HG02798 (cell line): ENCODE measurements at regions not wholly inside any gene's neighbourhood (a gene's known extent, or its start where the extent isn't known, plus 50 kb on each side); places are given as distances from the start of the nearest gene placed in this dataset.
"Not testable (repeated sequence)": the region's sequence is repeated elsewhere in the genome, so short reads cannot be mapped to it uniquely, and the experiment has no call there.

Experiments
- ATAC-seq: cut with Tn5 transposase; IDR thresholded peaks from one replicate; pipeline ENCODE4 v1.9.1; 2021; ENCODE audit warnings: mild to moderate bottlenecking; ENCODE audit not compliant: unreplicated experiment, poor library complexity

DNA sequence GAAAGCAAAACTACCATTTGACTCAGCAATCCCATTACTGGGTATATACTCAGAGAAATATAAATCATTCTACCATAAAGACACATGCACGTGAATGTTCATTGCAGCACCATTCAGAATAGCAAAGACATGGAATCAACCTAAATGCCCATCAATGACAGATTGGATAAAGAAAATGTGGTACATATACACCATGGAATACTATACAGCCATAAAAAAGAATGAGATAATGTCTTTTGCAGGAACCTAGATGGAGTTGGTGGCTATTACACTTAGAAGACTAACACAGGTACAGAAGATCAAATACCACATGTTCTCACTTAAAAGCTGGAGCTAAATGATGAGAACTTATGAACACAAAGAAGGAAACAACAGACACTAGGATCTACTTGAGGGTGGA is 647.1 kb downstream of the MAT2B start:
- not testable (repeated sequence) for ATAC-seq

DNA sequence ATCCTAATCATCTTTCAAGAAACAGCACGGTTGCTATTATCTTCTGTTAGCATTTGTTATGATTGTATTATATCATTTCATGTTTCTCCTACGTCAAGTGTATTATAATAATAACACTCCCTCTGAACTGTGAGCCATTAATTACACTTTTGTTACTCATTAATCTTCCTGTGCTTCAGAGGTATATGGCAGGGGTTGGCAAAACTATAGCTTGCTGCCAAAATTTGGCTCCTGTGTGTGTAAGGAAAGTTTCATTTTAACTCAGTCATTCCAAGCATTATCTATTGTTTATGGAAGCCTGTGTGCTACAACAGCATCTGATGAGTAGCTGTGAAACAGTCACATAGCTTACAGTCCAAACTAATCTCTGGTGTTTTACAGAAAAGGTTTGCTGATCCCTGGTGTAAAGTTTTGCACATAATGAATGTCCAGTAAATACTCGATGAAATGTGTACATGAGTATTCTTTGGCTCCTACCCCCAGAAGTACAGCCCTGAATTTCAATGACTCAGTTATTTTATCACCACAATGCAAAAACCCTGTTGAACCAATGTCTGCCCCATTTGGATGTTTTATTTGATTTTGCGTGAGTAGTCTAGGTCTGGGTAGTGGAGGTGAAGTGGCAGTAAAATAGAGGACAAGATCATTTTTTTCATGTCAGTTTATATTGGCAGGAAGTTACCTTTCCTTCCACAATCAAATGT is 648.2 kb downstream of the MAT2B start:
- ATAC-seq = no peak

DNA sequence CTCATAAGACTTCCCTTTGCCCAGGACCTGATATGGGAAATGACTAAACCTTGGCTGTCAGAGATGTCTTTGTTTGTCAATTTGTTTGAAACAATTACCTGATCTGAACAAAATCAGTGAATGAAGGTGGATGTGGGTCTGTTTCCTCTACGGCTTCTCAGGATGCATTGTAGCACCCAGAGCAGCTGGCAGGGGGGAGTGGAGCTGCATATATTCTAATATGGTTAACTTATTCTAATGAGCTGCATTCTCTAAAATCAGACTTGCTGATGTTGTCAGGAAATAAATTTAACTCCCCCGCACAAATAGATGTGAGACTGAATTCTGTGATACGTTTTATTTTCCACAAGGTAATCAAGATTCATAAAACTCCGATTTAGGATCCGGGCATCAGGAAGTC is 665.4 kb downstream of the MAT2B start:
- no peak for ATAC-seq

DNA sequence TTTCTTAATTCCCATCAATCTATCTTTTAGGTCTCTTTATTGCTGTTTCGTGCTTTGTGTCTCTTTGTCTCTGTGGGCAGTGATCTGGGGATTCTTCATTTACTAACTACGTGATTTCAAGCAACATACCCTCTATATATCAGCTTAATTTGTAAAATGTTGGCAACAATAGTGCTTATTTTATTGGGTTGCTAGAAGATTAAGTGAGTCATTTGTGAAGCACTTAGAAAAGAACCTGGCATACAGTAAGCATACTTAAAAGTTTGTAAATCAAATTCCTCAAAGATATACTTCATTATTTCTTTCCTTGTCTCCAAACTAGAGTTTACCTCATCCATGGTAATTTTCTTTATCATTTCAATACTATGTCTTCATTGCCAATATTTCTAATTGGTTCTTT is 669.7 kb downstream of the MAT2B start:
- no peak for ATAC-seq

DNA sequence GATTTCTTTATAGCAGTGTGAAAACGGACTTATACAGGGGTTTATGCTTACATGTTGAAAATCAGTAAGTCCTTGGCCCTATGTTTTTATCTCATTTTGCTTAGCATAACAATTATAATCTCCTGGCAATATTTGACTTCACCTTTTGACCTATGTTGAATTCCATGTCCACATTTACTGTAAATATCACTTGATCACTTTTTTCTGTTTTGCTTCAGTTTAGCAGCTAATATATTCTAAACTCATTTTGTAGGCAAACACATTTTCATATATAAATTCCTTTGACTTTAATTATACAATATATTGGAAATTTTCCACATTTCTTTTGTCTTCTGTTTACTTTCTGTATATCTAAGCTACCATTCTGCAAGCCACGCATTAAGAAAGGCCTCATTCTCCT is 674.0 kb downstream of the MAT2B start:
- no peak for ATAC-seq

DNA sequence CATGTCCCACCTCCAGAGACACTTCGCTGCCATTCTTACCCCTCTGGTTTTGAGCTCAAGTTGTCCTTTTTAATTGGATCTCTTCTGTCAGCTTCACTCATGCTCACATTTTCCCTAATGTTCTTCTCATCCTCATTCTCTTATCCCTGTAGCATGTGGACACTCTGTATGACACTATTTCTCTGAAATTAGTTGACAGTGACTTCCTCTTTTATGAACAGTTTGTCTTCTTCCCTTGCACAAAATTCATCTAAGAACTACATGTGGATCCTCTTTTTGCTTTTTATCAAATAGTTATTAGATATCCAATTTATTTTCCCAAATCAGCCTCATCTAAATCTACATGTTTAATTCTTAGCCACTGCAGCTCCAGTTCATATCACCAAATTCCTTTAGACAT is 676.2 kb downstream of the MAT2B start:
- ATAC-seq = no peak

DNA sequence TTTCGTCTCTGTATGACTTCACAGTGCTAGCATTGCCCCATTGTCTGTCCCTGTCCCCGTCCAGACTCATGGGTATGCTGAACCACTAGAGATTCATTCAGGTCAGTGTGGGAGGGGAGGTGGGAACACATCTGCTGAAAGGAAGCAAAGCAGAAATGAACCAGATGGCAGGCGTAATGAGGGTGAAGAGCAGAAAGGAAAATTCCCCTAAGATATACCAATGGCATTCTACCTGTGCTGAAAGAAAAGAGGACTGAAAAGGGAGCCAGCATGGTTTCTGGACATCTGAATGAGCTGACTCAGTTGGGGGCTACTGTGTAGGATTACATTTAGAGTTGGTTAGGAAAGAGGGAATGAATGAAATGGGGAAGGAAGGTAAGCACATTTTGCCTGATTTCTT is 678.7 kb downstream of the MAT2B start:
- no peak for ATAC-seq

DNA sequence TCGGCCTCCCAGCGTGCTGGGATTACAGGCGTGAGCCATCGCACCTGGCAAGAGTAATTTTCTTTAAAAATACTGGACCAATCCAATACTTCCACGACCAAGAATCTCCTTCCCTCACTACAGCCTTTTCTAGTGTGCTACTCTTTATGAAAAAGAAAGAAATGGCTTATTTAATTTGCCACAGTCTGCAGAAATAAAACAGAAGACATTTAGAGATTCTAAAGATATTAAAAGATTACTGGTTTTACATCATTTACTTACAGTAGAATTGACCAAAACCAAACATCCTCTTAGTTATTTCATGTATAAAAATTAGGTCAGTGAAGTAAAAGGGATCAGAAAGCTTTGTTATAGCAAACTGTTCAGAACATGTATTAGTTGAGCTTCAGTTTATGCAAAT is 679.6 kb downstream of the MAT2B start:
- no peak for ATAC-seq

DNA sequence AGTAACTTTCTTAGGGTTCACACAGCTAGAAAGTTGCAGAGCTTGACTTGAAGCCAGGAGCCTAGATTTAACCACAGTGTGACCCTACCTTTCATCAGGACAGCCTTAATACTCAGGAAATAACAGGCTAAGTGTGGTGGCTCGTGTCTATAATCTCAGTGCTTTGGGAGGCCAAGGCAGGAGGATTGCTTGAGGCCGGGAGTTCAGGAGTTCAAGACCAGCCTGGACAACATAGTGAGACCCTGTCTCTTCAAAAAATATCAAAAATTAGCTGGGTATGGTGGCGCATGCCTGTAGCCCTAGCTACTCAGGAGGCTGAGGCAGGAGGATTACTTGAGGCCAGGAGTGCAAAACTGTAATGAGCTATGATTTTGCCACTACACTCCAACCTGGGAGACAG is 681.1 kb downstream of the MAT2B start:
- ATAC-seq = no peak

DNA sequence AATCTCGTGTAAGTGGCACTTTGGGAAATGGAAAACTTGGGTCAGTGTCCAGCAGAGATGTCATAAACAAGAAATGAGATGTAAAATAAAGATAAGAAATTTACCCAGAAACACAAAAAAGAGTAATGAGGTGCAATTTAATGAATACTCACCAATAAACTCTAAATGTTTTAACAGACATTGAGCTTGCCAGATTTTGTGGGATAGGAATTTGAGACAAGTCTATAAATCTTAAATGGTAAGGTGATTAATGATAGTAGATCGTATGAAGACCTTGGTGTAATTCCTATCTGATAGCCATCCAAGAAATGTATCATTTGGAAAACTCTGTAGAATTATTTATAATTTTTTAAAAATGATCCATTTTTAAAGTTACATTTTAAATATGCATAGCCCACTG is 682.4 kb downstream of the MAT2B start:
- ATAC-seq = no peak

DNA sequence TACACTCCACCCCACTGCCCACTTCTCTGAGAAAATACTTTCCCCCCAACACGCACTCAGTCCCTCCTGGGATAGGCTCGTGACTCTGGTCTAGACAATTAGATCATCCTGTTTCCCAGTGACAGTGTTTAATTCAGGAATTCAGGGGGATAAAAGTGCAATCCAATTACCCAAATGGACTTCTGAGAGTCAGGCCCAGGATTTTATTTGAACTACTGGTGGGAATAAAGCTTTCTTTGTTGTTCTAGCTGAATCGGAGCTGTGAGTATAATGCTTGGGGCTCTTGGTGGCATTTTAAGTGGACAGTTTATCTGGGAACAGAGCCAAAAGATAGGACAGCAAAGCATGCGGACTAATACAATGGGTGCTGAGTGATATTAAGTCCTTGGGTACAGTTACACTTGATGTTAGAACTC is 683.3 kb downstream of the MAT2B start:
- no peak for ATAC-seq

DNA sequence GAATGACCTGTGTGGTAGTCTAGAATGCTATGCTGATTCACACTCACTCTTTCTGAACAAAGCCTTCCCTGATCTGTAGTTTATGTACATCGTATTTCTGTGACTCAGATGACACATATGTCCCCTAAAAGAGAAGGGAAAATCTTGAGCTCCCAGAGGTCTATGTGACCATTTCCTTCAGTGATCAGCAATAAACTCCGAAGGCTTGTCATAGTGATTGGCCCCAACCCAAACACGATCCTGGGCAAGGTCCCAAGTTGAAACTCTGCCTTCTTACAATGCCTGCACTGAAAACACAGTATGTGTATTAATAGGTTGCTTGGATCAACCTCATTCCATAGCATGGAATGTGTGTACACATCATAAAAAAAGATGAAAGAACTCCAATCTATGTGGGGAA is 685.8 kb downstream of the MAT2B start:
- ATAC-seq = no peak

DNA sequence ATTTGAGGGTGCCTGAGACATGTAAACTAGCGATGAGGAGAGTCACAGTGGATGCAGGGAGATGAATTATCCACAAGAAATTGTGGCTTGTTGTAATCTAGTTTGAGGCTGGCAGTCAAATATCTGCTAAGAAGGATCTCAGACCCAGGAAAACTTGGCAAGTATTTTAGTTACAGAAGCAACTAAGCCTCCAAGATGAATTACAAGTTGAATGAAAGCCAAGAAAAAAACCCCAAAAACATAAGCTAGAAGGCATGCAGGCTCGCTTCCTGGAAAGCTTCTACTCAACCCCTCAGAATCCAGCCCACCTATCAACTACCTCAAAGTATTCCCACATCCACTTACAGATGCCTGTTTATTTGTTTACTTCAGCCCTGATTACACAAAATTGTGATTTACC is 696.9 kb downstream of the MAT2B start:
- no peak for ATAC-seq

DNA sequence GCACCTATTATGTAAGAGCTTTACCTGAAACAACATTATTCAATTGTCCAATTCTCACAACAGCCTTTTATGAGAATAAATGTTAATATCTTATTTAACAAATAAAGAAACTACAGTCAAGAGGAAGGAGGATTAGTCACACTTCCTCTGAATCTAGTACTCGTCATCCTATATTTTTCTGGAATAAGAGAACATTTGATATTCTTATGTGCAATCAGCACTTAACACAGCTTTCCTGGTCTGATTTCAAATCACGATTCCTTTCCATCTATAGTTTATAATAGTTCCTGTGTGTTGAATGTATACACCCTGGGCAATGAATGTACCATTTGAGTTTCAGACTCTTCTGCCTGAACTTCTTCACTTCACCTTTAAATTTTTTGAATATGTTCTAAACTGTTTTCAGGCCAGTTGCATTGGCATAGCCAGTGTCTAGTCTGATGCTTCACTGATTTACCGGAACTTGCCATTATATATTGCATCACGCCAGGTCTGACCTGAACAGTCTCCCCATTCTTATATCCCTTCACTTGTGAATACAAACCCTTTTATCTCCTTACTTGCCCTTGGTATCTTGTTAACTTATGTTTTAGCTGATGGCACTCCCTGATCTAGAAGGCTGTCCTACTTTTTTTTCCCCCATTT is 698.3 kb downstream of the MAT2B start:
- no peak for ATAC-seq

DNA sequence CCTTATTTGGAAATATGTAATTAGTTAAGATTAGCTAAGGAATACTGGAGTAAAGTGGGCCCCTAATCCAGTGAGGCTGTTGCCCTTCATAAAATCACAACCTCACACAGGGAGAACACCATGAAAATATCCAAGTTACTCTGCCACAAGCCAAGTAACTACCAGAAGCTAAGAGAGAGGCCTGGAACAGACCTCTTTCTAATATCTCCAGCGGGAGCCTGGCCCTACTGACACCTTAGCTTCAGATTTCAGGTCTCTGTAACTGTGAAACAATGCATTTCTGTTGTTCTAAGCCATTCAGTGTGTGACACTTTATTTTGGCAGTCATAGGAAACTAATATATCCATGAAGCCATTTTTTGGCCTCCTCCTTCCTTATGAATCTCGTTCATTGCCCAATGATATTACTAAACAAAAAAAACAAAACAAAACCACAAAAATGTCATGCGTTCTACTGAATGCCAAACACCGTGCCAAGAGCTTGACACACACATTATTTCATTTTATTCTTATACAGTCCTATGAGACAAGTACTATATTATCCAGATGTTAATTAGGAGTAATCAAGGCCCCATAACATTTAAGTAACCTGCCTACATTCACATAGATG is 699.0 kb downstream of the MAT2B start:
- no peak for ATAC-seq

DNA sequence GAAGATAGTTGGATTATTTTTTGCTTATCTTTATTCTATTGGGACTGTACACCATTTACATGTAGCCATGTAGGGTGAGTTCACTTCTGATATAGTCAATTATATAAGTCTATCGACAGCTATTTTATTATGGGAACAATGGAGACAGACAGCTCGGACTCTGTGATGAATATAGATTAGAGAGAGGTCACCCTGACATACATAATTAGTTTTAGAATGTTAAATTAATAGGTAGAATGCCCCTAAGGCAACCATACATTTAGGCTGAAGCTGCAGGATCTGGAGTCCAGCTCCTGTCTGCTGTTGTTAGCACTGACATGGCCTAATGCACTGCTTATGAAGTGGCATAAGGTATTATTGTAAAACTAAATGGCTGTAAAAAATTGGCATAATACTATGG is 700.8 kb downstream of the MAT2B start:
- no peak for ATAC-seq

DNA sequence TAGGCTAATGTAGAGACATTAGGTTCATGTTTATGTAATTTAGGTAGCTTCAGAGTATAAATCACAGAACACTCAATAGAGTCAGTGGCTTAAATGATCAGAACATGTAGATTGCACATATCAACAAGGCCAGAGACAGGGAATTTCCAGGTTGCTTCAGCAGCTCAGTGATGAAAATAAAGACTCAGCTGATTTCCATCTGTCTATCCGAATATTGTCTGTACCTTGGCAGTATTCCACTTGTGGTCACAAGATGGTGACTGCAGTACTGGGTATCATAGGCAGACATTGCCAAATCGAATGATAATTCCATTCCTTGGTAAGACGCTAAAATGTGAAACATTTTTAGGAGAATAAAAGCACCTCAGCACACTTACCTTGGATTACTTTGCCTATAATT is 702.2 kb downstream of the MAT2B start:
- ATAC-seq = no peak

DNA sequence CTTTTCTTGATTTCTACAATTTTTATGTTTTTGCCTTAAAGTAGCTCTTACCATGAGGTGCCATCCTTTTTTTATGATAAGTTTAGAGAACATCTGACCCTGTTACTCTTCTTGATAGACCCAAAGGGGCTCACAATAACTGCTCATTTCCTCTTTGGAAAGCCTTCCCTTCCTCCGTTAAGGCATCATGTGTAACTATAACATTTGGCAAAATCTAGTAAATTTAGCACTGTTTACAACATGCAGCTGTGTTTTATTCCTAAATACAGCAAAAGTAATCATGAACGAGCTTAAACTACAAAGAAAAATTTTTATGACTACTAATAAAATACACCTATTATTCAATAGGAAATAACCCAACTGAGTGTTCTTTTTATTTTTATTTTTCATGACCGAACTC is 705.1 kb downstream of the MAT2B start:
- ATAC-seq = no peak

DNA sequence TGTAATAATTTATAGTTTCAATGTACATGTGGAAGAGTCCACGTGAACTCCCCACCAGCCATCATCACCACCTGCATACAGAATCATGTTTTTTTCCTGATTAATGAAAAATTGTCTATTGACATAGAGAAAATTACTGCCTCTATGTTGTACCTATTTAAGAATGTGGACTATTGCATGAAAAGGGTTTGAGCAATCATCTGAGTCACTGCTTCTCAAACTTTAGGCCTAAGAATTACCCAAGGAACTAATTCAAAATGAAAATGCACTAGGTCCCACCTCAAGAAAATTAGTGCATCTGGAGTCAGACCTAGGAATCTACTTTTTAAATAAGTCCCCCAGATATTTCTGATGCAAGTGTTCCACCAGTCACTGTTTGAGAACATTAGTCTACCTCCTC is 709.3 kb downstream of the MAT2B start:
- no peak for ATAC-seq

DNA sequence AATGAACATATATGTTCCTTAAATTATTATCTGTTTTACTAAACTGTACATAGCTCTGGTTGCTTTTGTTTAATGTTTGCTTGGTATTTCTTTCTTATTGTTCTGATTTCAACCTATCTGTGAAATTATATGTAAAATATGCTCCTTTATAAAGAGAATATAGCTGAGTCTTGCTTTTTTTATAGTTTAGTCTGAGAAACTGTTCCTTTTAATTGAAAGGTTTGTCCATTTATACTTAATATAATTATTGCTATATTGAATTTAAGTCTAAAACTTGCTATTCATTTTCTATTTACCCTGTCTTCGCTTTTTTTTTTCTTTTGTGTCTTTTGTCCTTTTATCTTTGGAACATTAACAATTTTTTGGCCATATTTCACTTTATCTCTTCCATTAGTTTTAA is 712.0 kb downstream of the MAT2B start:
- no peak for ATAC-seq

DNA sequence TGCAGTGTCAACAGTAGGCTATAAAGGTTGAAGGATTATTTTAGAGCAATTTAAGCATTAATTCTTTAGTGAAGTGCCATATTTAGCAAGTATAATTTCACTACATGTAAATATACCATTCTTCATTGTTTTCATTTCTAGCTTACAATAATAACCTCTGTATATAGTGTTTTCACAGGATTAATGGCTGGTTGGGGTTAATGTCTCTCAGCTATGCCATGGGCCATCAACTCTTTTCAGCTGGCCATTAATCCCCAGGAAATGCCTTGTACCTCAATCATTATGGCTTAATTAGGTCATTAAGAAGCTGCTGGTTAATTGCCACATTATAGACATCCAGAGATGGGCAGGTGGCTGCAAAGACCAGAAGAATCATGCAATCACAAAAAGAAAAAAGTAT is 715.1 kb downstream of the MAT2B start:
- ATAC-seq = no peak

DNA sequence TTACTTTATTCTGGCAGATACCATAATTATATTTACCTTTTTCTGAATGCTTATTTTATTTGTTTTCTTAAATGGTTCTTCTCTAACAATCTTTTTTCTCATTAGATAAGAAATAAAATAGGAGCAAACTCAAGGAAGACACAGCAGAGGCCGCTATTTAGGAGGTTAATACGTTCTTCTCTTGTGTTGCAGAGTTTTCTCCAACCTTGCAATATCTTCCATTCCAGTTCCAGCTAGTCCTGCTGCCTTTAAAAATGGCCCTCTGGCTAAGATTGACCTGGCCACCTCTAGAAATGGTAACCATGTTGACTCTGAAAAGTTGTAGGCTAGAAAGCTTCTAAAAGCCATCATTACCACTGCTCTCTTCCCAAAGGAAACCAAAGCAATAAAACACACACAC is 718.8 kb downstream of the MAT2B start:
- no peak for ATAC-seq
